HG03045 (cell line): ENCODE measurements at regions not wholly inside any gene's neighbourhood (a gene's known extent, or its start where the extent isn't known, plus 50 kb on each side); places are given as distances from the start of the nearest gene placed in this dataset.

Source experiments
- ATAC-seq: cut with Tn5 transposase; IDR thresholded peaks from one replicate; pipeline ENCODE4 v1.9.1; 2021; ENCODE audit warnings: mild to moderate bottlenecking, moderate library complexity; ENCODE audit not compliant: unreplicated experiment

DNA sequence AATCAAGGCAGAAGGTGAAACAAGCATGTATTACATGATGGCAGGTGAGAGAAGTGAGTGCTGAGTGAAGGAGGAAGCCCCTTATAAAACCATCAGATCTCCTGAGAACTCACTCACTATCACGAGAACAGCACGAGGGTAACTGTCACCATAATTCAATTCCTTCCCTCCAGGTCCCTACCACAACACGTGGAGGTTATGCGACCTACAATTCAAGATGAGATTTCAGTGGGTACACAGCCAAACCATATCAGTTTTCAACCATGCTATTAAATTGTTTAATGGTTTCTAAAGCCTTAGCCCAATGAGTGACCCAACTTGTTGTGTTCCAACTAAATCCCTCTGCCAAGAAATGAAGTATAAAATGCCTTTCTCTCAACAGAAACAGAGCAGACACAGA is 519.8 kb downstream of the GBA3 start:
- no peak for ATAC-seq

DNA sequence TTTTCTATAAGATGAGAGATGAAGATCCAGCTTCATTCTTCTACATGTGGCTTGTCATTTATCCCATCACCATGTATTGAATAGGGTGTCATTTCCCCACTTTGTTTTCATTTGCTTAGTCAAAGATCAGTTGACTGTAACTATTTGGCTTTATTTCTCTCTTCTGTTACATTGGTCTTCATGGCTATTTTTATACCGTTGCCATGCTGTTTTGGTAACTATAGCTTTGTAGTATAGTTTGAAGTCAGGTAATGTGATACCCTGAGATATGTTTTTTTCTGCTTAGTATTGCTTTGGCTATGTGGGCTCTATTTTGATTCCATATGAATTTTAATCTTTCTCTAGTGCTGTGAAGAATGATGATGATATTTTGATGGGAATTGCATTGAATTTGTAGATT is 514.3 kb downstream of the GBA3 start:
- ATAC-seq = no peak

DNA sequence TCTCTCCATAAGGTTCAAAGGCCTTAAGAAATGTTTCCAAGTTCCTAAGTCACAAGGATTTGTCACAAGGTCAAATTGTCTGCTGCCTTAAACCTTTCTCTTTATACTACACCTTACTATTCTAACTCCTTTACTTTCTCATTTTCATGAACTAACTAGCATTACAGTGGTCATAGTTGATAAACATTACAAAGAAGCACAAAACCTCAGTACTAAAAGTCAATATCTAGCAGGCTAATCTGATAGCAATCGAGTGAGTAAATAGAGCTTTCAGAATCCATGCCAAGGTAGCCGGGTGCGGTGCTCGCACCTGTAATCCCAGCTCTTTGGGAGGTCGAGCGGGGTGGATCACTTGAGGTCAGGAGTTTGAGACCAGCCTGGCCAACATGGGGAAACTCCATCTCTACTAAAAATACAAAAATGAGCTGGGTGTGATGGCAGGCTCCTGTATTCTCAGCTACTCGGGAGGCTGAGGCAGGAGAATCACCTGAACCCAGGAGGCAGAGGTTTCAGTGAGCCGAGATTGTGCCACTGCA is 510.0 kb downstream of the GBA3 start:
- ATAC-seq = no peak

- no peak for ATAC-seq
These were observed 502.0 kb downstream of the GBA3 start for GRCh38 chr4:23194751-23195150.

DNA sequence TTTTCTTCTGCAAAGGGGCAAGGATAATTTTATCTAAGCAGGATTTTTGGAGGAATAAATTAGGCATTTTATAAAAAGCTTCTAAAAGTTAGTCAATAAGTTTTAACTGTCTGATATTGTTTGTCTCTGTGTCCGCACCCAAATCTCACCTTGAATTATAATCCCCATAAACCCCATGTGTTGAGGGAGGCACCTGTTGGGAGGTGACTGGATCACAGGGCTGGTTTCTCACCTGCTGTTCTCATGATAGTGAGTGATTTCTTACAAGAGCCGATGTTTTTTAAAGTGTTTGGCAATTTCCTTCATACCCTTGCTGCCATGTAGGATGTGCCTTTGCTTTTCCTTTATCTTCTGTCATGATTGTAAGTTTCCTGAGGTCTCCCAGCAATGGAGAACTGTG is 481.4 kb downstream of the GBA3 start:
- ATAC-seq = no peak

DNA sequence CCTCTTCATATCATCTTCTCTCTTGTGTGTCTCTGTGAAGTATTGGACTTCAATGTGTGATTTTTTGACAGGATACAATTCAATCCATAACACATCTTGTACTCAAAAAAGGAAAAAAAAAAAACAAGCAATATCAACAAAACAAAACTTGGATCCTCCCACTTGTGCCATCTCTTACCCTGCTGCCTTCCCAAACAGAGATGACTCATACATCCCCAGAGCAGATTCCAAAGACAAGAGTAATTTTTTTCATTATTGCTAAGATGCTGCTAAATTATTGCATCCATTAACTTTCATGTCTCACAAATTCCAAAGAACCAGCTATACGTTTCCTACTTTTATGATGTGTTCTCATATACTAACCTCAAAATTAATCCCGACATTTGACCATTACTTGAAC is 479.2 kb downstream of the GBA3 start:
- no peak for ATAC-seq

DNA sequence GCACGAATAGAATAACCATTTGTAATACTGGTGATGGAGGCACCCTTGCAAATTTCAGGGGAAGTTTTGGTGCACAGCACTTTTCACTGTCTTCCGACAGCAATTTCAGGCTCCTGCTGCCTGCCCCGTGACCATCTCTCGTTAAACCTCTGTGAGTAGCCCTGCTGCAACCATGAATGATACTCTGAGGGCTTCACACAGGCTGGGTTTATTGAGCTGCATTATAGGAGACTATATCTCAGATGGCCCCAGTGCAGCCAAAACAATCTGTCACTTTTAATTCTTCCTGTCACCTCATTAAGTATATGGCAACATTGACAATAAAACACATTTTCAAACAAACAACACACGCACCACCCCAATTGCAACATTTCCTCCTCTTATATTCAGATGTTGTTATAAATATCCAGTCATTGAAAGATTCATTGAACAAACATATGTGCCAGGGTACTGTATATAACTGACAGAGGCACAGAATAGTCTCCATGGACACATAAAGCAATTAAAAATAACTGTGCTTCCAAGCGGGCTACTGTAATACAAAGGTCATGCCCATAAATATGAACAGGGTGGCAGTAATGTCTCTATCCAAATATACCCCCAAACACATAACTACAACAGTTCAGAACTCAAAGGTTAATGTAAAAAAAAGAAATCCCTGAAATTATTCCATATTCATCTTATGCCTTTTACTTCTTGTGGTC is 477.0 kb downstream of the GBA3 start:
- no peak for ATAC-seq

DNA sequence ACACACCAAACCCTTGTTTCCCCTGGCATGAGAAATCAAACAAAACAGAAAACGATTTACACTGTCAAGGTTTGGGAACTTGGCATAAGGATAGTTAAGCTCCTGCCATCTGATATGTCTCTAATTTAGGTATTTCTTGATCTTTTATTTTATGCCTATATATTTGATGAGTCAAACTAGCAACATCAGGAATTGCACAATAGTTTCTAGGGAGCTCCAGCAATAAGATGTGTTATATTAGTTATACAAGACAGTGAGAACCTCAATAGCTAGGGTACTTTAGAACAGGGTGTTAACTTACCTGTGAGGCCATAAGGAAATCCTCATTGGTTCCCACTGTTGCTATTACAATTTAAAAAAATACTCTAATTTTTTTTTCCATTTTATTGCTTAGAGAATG is 474.2 kb downstream of the GBA3 start:
- ATAC-seq = no peak

DNA sequence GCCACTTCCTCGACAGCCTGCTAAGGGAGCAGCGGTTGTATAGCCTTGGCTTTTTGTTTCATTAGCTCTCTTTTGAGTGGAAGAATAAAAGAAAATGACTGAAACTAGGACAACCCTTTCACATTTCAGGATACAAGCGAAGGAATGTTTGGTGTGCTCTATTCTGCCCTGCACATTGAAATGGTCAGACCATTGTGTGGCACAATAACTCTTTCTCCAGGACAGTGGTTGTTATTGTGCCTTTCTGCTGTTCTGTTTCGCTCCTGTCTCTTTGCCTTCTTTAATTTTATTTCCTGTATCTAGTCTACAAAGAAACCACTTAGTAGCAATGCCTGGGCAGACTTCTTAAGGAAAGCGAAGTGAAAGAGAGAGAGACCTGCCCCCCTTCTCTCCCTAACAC is 473.7 kb downstream of the GBA3 start:
- ATAC-seq = no peak

- no peak for ATAC-seq
These were observed 472.9 kb downstream of the GBA3 start for GRCh38 chr4:23165669-23166068.

- ATAC-seq = no peak
These were observed 471.1 kb downstream of the GBA3 start for GRCh38 chr4:23163647-23164436.

GRCh38 chr4:23162275-23162674 is 469.5 kb downstream of the GBA3 start:
- no peak for ATAC-seq

- ATAC-seq = no peak
These were observed 469.1 kb downstream of the GBA3 start for GRCh38 chr4:23161787-23162186.

- no peak for ATAC-seq
These were observed 460.3 kb downstream of the GBA3 start for GRCh38 chr4:23153076-23153475.

DNA sequence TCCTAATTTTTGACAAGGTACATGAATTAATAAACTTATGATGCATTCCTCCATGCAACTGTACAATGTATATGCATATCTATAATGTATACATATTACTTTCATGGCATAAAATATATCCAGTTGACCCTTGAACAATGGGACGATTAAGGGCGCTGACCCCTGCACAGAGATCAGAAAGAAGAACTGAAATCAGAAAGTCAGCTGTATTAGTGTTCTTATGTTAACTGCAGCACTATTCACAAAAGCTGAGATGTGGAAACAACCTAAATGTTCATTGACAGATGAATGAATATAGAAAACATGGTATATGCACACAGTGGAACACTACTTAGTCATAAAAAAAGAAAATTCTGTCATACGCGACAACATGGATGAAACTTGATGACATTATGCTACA is 457.1 kb downstream of the GBA3 start:
- ATAC-seq = no peak

DNA sequence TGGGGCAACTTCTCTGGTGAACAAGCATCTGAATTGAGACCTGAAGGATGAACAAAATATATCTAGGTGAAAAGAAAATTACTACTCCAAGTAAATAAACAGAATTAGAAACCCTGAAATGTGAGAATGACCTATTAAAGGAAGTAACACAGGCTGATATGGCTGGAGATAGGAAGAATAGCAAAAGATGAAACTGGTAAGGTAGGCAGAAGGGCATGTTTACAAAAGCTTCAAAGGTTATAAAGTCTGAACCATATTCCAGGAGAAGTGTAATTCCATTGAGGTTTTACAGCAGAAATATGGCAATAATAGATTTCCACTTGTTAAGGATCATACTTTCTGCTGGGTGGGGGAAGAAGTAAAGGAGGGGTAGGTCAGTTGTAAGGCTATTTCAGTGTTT is 452.0 kb downstream of the GBA3 start:
- ATAC-seq = no peak

DNA sequence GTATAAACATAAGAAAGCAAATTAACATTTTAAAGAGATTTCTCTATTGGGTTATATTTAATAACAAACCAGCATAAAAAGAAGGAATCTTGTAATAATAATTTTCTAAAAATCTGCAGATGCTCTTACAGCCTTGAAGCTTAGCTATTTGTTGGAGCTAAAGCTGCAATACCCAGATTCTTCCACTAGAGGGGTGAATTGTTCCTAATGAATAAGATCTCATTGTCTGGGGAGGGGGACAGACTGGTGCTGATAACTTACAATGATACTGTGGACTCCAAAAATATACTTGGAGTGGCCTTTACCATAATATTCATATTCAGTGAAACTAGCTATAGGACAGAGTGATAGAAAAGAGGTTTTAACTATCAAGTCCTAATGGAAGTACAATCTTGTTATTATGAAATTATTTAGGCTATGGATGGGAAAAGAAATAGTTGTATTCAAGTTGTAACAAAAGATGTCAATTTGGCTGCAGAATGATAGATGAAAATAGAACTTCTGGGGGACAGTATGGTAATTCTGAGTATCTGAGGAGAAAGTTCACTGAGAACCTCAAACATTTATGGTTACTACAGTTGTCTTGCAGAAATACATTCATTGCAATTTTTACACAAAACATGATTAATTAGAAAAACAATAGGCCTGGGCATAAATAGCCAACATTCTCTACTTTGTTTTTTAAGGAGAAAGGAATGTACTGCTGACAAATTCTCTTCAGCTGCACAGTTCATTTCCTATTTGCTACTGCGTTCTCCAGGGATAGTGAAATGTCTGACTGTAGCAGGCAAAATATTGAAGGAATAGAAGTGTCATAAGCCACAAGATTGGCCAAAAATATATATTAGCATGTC is 443.3 kb downstream of the GBA3 start:
- no peak for ATAC-seq

- no peak for ATAC-seq
These were observed 441.6 kb downstream of the GBA3 start for GRCh38 chr4:23134331-23134730.

- ATAC-seq = no peak
These were observed 438.1 kb downstream of the GBA3 start for GRCh38 chr4:23130845-23131244.

DNA sequence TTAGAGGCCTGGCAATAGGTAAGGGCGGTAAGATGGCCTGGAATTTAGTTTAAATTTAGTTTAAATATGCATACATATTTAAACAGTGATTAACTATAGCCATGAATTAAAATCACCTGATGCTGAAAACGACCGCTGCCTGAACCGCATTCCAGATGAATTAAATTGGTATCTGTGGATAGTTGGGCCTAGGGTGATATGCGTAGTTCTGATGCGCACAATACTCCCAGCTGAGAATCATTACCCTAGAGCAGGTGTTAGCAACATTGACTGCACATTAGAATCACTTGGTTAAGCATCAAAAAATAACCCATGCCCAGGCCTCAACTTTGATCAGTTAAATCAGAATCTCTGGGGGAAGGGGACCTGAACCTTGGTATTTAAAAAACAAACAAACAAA is 432.4 kb downstream of the GBA3 start:
- ATAC-seq = no peak

GRCh38 chr4:23122666-23123400 is 430.1 kb downstream of the GBA3 start:
- ATAC-seq = no peak
